HG03095 (cell line): ENCODE measurements at regions not wholly inside any gene's neighbourhood (a gene's known extent, or its start where the extent isn't known, plus 50 kb on each side); places are given as distances from the start of the nearest gene placed in this dataset.
"Not testable (repeated sequence)": the region's sequence is repeated elsewhere in the genome, so short reads cannot be mapped to it uniquely, and the experiment has no call there.

Source experiments
- ATAC-seq: cut with Tn5 transposase; IDR thresholded peaks from one replicate; pipeline ENCODE4 v1.9.1; 2021; ENCODE audit warnings: moderate library complexity; ENCODE audit not compliant: unreplicated experiment

DNA sequence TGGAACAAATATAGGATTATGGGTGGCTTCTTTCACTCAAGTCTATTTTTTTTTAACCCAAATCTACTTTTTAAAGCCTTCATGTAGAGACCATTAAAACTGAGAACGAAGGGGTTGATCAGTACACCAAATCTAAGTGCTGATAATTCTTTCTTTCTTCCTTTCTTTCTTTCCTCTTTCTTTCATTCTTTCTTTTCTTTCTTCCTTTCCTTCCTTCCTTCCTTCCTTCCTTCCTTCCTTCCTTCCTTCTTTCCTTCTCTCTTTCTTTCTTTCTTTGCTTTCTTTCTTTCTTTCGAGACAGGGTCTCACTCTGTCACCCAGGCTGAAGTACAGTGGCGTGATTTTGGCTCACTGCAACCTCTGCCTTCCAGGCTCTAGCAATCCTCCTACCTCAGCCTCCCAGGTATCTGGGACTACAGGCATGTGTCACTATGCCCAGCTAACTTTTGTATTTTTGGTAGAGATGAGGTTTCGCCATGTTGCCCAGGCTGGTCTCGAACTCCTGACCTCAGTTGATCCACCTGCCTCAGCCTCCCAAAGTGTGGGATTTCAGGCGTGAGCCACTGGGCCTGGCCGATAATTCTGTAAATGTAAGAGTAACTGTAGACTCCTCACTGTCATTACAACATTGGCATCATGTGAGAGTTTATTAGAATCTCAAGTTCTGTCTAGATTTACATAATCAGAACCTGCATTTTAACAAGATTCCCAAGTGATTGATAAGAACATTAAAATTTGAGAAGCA lies 236.4 kb downstream of the TFEC start:
- no peak for ATAC-seq

DNA sequence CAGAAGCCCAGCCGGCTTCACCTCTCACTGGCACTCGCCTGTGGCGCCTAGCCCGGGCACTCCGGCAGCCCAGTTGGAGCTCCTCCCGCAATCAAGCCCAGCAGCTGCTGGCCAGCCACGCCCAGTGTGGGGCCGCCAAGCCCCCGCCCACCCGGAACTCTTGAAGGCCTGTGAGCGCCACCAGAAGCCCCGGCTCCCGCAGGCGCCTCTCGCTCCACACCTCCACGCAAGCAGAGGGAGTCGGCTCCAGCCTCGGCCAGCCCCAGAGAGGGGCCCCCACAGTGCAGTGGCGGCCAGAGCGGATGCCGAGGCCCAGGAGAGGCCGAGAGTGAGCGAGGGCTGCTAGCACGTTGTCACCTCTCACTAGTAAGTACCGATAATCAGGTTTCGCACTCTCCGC lies 240.7 kb downstream of the TFEC start:
- ATAC-seq: no peak

DNA sequence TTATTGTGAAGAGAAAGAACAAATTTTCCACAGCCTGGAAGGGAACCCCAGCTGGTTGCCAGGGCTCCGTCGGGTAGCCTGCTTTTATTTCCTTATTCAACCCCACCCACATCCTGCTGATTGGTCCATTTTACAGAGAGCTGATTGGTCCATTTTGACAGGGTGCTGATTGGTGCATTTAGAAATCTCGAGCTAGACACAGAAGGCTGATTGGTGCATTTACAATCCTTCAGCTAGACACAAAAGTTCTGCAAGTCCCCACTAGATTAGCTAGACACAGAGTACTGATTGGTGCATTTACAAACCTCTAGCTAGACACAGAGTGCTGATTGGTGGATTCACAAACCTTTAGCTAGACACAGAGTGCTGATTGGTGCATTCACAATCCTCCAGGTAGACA lies 241.1 kb downstream of the TFEC start:
- not testable (repeated sequence) for ATAC-seq

DNA sequence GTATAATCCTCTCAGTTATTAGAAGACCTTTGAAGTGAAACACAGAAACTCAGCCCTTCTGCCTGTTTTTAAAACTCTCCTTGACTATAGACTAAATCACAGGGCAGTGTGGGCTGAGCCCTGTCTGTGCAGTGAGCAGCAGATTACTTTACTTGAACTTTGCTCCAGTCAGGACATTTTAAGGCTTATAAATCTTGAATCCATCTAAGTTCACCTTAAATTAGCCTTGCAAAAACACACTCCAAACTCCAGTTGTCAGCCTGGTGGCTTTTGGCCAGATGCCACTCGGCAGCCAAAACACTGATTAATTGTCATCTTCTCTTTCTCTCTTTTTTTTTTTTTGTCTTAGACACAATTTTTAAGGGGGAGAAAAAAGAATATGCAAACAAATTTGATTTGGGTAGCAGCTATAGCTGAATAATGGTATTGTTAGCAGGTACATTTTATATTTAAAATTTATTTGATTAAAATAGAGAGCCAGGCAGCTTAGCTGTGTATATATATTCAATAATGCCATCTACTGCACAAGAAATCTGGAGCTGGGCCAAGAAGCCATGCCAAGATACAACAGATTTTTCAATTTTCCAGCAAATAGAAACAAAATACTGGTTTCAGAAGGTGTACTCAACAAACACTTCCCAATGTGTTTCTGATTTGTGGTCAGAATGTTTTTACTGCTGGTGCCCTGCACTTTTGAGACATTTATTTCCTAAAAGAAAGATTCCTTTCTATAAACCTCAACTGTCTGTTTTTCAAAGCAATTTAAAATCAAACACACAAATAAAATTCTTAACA lies 247.7 kb downstream of the TFEC start:
- no peak for ATAC-seq

GRCh38 chr7:115779561-115779960 lies 251.0 kb downstream of the TFEC start:
- ATAC-seq: no peak

DNA sequence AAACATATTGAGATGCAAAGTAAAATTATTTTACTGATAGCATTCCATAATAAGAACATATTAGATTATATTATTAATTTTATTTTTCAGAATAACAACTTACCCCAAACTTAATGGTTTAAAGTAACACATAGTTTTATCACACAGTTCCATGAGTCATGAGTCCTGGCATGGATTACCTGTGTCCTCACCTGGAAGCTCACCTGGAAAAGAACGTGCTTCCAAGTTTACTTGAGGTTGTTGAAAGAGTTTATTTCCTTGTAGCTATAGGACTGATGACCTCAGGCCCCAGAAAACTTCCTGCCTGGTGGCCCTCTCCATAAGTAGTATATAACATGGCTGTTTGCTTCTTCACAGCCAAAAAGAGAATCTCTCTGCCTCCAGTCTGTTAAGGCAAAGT lies 254.6 kb downstream of the TFEC start:
- no peak for ATAC-seq

DNA sequence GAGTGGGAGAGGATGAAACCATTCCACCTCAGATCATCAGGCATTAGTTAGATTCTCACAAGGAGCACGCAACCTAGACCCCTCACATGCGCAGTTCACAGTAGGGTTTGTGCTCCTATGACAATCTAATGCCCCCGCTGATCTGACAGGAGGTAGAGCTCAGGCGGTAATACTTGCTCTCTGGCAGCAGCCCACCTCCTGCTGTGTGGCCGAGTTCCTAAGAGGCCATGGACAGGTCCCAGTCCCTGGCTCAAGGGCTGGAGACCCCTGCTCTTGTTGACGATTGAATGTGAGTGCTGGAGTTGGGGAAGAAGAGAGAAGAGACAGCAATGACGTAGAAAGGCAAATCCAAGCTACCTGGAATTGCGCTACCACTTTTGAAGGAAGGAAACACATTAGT lies 267.2 kb downstream of the TFEC start:
- ATAC-seq: no peak

- ATAC-seq: no peak
Observed at GRCh38 chr7:115758025-115758424, 272.5 kb downstream of the TFEC start.

DNA sequence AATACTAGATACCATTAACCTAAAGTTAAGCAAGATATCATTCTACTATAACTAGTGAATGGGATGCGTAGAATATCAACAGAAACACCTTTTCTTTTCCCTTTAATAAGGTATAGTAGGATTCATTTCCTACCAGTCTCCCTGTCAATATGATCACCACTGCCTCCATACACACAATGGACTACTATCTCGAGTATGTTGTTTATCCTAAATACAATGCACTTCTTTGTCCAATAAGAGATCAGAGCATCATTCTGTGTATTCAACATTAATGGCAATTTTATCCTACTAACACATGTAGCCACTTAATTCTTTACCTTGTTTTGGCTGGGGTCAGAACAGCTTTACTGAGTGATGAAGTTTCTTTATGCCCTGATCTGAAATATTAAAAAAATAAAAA lies 276.3 kb downstream of the TFEC start:
- ATAC-seq: no peak

- ATAC-seq: no peak
Observed at GRCh38 chr7:115749924-115750323, 280.6 kb downstream of the TFEC start.

- ATAC-seq: no peak
Observed at GRCh38 chr7:115748123-115748738, 282.3 kb downstream of the TFEC start.

DNA sequence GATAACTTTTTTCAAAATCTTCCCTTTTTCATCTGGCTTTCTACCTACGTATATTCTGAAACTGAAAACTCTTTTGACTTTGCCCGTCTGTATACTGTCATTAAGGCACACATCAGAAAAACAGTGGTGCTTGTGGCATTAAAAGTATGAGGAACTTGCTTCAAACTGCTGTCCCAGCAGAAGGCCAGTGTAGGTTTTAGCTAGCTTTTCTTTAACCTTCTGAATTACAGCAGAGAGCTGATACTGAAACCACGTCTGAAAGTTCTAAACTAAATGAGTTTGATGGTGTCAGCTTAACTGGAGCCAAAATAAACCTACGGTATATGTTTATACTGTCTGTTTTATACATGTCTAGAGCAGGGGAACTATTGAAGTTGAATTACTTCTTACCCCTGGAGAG lies 283.4 kb downstream of the TFEC start:
- ATAC-seq: no peak

GRCh38 chr7:115740043-115740442 lies 290.5 kb downstream of the TFEC start:
- no peak for ATAC-seq

DNA sequence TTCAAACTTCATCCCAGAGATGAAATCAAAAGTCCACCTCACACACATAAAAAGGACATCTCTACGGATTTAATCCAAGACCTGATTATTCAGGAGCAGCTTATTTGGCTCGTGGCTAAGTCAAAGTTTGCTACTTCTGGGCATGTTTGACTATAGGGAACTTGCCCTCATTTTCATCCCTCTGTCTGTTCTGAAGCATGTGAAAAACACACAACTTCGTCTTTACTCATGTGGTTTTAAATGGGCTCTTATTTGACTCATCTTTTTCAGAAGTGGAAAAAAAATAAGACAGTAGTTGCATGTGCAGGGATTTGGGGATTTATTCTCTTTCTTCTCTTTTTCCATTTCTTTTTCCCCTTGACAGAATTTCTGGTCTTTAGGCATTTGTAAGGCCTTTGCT lies 295.9 kb downstream of the TFEC start:
- no peak for ATAC-seq

DNA sequence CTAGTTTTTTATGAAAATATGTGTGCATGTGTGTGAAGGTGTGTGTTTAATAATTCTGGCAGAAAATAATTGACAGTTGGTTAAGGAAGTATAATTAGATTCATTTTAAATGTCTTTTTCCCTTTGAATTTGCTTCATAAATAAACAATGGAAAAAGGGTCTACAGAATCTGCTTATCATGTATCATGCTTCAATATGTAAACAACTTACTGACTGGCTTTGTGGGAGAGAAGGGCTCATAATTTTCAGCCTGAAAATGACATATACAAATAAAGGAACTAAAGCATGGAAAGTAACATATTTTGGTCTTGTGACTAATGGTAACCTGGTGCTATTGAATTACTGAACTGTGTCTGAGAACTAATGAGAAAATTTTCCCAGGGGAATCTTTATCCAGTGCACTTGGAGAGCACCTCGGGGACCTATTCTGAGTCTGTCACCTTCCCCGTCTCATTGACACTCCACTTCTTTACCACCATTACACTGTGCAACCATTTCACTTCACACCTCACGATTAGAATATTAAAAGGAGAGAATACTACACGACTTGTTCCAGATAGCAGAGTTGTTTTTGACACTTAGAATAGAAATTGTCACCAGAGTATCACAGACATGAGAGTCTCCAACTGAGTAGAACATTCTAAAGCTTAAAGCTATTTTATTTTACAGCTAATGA lies 298.6 kb downstream of the TFEC start:
- ATAC-seq: no peak

- ATAC-seq: no peak
Observed at GRCh38 chr7:115728518-115728917, 302.0 kb downstream of the TFEC start.

DNA sequence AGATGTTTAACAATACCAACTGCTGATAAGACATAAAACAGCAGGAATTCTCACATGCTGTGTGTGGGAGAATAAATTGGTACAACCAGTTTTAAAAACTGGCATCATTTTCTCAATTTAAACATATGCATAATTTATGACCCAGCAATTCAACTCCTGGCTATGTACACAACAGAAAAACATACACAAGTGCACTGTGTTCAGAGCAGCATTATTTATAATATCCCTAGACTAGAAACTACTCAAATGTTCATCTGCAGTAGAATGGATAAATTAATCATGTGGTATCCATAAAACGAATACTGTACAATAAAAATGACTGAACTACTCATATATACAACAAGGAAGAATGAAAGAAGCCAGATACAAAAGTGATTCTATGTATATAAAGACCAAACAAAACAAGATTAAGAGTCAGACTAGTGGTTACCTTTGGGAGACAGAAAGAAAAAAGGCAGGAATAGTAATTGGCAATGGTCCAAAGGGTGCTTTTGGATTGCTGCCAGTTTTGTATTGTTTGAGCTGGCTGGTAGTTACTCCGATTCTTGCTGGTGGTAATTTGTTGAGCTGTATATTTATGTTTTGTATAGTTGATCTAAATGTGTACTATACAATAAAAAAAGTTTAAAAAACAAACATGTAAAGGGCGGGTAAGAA lies 306.0 kb downstream of the TFEC start:
- no peak for ATAC-seq

- ATAC-seq: no peak
Observed at GRCh38 chr7:115722302-115722977, 308.1 kb downstream of the TFEC start.

GRCh38 chr7:115721293-115722217 lies 309.0 kb downstream of the TFEC start:
- no peak for ATAC-seq
